GM12891 (cell line): ENCODE measurements at regions not wholly inside any gene's neighbourhood (a gene's known extent, or its start where the extent isn't known, plus 50 kb on each side); places are given as distances from the start of the nearest gene placed in this dataset.

ENCODE experiments used
- DNase-seq: peaks from one replicate; pipeline ENCODE4 v3.0.0; 2011; ENCODE audit warnings: low spot score; ENCODE audit not compliant: insufficient read length
- FAIRE-seq: peaks from 2 replicates; lab custom pipeline; 2011; peaks lifted over from hg19 to GRCh38; lab: Jason Lieb, UNC
- PAX5 ChIP-seq: IDR thresholded peaks from 2 replicates; pipeline ENCODE4 v1.6.1; 2011; ENCODE audit warnings: low read length, moderate library complexity, mild to moderate bottlenecking; ENCODE audit not compliant: insufficient read depth, severe bottlenecking
- POLR2A ChIP-seq: IDR thresholded peaks from 2 replicates; pipeline ENCODE4 v1.6.1; 2011; ENCODE audit warnings: low read depth, low read length, control low read depth
- POLR2AphosphoS5 ChIP-seq: IDR thresholded peaks from 2 replicates; pipeline ENCODE4 v1.6.1; 2011; ENCODE audit warnings: low read depth, low read length, control low read depth
- POU2F2 ChIP-seq: IDR thresholded peaks from 2 replicates; pipeline ENCODE4 v1.6.1; 2011; ENCODE audit warnings: low read depth, mild to moderate bottlenecking, control low read depth, low read length, moderate library complexity
- SPI1 ChIP-seq: IDR thresholded peaks from 2 replicates; pipeline ENCODE4 v1.6.1; 2011; ENCODE audit warnings: low read depth, low read length, control low read depth
- TAF1 ChIP-seq: IDR thresholded peaks from 2 replicates; pipeline ENCODE4 v1.6.1; 2011; ENCODE audit warnings: low read depth, low read length, control low read depth

DNA sequence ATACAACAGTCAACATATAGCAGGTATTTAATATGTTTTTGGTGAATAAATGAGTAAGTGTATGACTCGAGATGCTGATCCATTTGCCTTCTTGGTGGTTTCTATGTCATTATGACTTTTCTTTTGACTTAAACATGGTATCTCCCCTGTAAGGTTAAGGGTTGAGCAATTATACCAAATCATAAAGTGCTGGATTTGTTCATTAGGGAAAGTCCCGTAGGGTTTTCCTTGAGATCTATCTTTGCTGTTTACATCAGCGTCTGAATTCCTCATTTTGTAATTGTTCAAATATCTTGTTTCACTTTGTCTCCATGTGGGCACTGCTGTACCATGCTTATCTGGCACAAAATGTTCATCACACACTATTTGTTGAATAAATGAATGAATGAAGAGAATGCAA, 562.6 kb downstream of the EDEM1 start:
- no peak for FAIRE-seq
- DNase-seq = no peak
- TF ChIP-seq POU2F2 (no peak), TAF1 (no peak), POLR2AphosphoS5 (no peak), SPI1 (no peak)

DNA sequence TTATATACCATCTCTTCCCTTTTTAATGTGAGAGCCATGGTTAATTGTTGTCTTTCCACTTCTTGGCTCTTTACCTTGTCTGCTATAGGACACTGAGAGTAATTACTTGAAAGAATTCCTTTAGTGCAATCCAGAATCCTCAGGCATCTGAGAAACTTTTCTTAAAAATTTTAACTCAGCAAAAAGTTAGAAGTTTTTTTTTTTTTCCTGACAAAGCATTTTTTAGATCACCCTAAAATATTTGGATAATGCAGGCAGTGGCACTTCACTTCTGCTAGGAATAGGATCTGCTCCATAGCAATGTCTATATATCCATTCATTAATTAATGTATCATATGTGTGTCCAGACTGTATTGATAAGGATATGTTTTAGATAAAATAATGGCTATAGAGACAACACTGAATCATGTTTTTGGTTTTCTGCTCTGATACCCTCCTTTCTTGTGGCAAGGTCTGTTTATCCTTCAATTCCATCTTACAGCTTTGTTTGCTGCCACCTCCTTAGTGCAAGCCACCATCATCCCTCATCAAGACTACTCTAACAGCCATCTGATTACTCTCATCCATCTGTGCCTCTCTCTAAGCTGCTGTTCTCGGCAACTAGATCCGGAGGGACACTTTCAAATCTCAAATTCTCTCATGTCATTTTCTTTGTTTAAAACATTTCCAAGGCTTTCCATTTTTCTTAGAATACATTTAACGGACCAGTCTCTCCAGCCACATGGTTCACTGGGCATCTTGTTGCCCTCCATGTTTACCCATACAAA, 563.5 kb downstream of the EDEM1 start:
- DNase-seq (no peak), FAIRE-seq (no peak)
- TF ChIP-seq SPI1 (no peak), TAF1 (no peak)

DNA sequence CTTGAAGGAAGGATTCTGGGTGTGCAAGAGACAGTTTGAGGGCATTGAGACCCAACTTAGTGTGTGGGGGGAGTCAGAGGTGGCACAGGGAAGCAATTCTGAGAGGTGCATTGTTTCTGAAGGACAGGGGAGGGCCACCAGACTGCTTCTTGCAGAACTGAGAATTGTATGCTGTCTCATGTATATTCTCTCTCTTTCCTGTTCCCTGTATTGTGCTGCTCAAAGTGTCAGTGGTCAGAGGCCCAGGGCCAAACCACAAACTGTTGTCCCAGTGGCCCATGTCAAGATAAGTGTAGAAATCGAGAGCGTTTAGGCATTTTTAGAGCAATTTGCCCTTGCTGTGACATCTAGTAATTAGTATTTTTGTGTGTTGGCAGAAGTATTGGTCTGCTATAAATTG, 567.1 kb downstream of the EDEM1 start:
- TF ChIP-seq POLR2A = no peak
- TF ChIP-seq POU2F2 = no peak
- TF ChIP-seq POLR2AphosphoS5 = no peak
- TF ChIP-seq TAF1 = no peak
- no peak for TF ChIP-seq SPI1
- no peak for TF ChIP-seq PAX5
- DNase-seq = no peak
- no peak for FAIRE-seq

DNA sequence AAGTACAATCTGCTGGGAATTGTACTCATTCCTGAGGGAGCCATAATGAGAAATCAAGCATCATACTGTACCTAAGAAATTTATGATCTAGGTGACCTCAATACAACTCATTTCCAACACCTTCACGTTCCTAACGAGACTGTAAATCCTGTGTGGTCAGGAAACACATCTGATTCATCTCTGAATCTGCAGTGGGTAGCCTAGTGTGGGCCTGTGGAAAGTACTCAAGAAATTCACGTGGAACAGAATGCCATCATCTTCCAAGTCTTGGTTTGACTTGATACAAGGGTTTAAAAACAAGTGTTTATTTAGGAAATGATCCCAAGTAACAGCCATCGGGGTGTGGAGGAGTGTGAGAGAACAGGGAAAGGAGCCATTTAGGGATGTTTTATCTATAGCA, 568.9 kb downstream of the EDEM1 start:
- DNase-seq = no peak
- TF ChIP-seq POLR2AphosphoS5 = no peak
- no peak for TF ChIP-seq SPI1
- TF ChIP-seq POLR2A = no peak
- no peak for TF ChIP-seq TAF1
- TF ChIP-seq POU2F2 = no peak
- TF ChIP-seq PAX5 = no peak
- FAIRE-seq = no peak

DNA sequence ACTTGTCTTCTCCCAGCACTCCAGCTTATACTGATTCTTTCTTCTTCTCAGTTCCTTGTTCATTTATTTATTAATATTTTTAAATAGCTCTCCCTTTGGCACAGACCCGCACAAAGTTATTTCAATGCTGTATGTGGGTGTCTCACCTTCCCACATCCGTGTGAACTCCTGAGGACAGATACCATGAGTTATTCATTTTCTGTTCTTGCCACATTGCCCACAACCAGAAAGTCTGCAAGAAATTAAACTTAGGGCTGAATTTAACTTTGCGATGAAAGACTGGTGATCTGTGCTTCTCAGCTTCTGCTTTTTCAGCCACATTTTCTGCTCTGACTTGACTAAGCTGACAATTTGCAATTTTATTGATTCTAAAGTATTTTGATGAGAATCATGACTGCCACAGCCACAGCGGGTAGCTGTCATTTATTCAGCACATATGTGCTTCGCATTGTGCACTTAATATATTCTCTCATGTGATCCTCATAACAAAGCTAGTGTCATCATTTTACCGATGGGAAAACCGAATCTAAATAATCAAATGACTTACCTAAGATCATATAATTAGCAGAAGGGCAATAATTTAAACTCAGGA, 569.8 kb downstream of the EDEM1 start:
- TF ChIP-seq SPI1 (no peak), POLR2A (no peak), PAX5 (no peak), TAF1 (no peak), POLR2AphosphoS5 (no peak), POU2F2 (no peak)
- DNase-seq (no peak), FAIRE-seq (no peak)

DNA sequence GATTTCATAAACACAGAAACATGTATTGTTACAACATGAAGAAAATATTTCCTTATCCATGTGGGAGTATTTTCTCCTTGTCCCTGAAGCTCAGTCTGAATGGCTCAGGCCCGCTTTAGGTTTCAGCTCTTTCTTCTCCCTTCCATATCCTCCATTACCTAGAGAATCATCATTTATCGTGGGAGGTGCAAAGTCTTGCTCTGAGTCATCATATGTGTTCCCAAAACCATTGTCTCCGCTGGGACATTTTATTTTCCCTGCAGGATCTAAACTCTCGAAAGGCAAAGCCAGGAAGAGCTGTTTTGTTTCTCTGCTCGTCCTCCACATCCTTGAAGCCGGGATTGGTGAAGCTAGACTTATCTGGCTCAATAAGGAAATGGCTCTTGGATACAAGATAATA, 571.2 kb downstream of the EDEM1 start:
- FAIRE-seq (no peak), DNase-seq (no peak)
- TF ChIP-seq PAX5 = no peak
- TF ChIP-seq POLR2AphosphoS5 = no peak
- no peak for TF ChIP-seq TAF1
- TF ChIP-seq POLR2A = no peak
- TF ChIP-seq POU2F2 = no peak
- no peak for TF ChIP-seq SPI1

DNA sequence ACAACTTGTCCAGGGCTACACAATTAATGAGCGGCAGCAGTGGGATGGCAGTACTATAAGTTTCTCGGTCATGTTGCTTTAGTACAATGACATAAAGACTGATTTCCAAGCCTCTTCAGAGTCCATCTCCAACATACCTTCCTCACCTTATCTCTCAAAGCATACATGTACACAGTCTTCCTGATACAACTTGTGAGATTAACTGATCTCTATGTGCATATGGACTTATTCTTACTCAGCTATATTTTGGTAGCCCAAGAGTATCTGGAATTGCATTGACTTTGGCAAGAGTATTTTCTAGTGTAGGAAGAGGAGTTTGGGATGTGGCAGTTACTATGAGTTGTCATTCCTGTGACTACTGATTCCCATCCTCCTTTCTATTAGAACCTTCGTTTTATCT, 575.0 kb downstream of the EDEM1 start:
- TF ChIP-seq POLR2AphosphoS5 (no peak), TAF1 (no peak), POLR2A (no peak), PAX5 (no peak), POU2F2 (no peak), SPI1 (no peak)
- DNase-seq = no peak
- no peak for FAIRE-seq

DNA sequence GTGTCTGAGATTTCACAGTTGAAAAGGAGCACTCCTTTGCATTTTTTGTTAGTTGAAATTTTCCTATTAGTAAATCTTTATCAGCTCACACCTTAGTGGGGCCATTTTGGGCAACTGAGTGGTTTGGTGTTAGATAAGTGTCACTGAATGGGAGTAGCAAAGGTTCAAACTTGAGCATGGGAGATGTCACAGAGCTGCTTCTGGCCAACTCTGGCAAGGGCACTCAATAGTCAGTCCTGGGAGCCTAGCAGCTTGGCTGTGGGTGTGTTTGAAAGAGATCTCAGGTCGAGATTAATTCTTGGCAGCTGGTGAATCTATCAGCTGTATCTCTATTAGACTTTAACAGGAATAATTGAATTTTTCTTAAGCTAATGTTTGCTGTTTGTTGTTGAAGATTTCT, 579.3 kb downstream of the EDEM1 start:
- TF ChIP-seq TAF1 (no peak), POU2F2 (no peak)
- DNase-seq (no peak), FAIRE-seq (no peak)

DNA sequence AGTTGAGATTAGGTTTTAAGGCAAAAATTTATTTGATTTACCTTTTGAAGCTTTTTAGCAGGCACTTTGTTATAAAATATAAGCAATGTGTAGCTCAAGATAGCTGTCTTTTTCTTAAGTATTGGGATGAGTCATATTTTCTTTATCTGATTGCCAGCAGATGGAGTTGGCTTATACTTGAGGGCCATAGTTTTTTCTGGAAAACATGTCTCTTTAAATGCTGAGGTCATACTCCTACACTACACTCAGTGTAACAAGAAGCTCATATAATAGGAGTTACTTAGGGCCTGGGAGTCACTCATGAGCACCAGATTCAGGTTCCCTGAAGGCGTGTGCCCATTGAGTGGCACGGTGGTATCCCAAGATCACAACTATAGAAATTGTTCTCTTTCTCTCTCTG, 579.8 kb downstream of the EDEM1 start:
- no peak for FAIRE-seq
- TF ChIP-seq POLR2AphosphoS5 (no peak), SPI1 (no peak), POLR2A (no peak), TAF1 (no peak), POU2F2 (no peak), PAX5 (no peak)
- no peak for DNase-seq
